HEK293 (cell line): ENCODE measurements at regions not wholly inside any gene's neighbourhood (a gene's known extent, or its start where the extent isn't known, plus 50 kb on each side); places are given as distances from the start of the nearest gene placed in this dataset.

Experiments
- CTCF ChIA-PET: fragments of 350-600 bp; formaldehyde crosslinking; extraction: SDS; loops from one replicate; lab custom pipeline; 2021; ENCODE audit warnings: antibody characterized with exemption; lab: Yijun Ruan, JAX
- POLR2A ChIA-PET: fragments of 300-600 bp; formaldehyde crosslinking; extraction: SDS; loops from one replicate; lab custom pipeline; 2020; ENCODE audit warnings: antibody characterized with exemption, inconsistent platforms; lab: Yijun Ruan, JAX
- H3K27ac ChIP-seq: fragments of 200-500 bp; sonication (Bioruptor generic); 2 replicates; pipeline ENCODE4 v1.5.1; 2014; ENCODE audit warnings: low read depth, low read length, control low read depth, inconsistent platforms; ENCODE audit errors: extremely low read depth
- H3K36me3 ChIP-seq, 2 experiments: fragments of 200-500 bp in 1 of 2; sonication (Bioruptor generic) in 1 of 2; 1 replicate in 1 of 2; 2 replicates in 1 of 2; pipeline ENCODE4 v1.5.1; 2014 to 2017; ENCODE audit warnings: inconsistent platforms in 2 of 2, low read length in 2 of 2; ENCODE audit not compliant: control insufficient read depth in 2 of 2, insufficient read depth in 1 of 2
- H3K4me1 ChIP-seq: fragments of 200-500 bp; sonication (Bioruptor generic); 2 replicates; pipeline ENCODE4 v1.5.1; 2014; ENCODE audit warnings: mild to moderate bottlenecking, low read length, inconsistent platforms; ENCODE audit not compliant: control insufficient read depth, insufficient read depth
- H3K4me3 ChIP-seq: 2 replicates; pipeline ENCODE4 v1.5.1; 2011; ENCODE audit warnings: low read depth, mild to moderate bottlenecking, control low read depth, low read length, moderate library complexity
- H3K9me3 ChIP-seq: fragments of 200-500 bp; sonication (Bioruptor generic); 2 replicates; pipeline ENCODE4 v1.5.1; 2014; ENCODE audit warnings: low read depth, low read length, inconsistent platforms; ENCODE audit not compliant: control insufficient read depth, insufficient read depth
- FEZF1 ChIP-seq: fragments of 450-650 bp; formaldehyde crosslinking; IDR thresholded peaks from 2 replicates; pipeline ENCODE4 v1.5.1; 2016; ENCODE audit warnings: missing biosample characterization, missing genetic modification characterization
- GLIS1 ChIP-seq: fragments of 450-650 bp; formaldehyde crosslinking; IDR thresholded peaks from 2 replicates; pipeline ENCODE4 v1.5.1; 2016; ENCODE audit warnings: missing biosample characterization, missing genetic modification characterization
- GLIS2 ChIP-seq: fragments of 450-650 bp; formaldehyde crosslinking; IDR thresholded peaks from 2 replicates; pipeline ENCODE4 v1.5.1; 2016; ENCODE audit warnings: missing biosample characterization, missing genetic modification characterization
- KLF7 ChIP-seq: fragments of 450-650 bp; formaldehyde crosslinking; IDR thresholded peaks from 2 replicates; pipeline ENCODE4 v1.5.1; 2016; ENCODE audit warnings: missing biosample characterization, missing genetic modification characterization, borderline replicate concordance
- ZBTB20 ChIP-seq: fragments of 450-650 bp; formaldehyde crosslinking; IDR thresholded peaks from 2 replicates; pipeline ENCODE4 v1.5.1; 2016; ENCODE audit warnings: missing biosample characterization, missing genetic modification characterization
- ZBTB21 ChIP-seq: fragments of 450-650 bp; formaldehyde crosslinking; IDR thresholded peaks from 2 replicates; pipeline ENCODE4 v1.5.1; 2017; ENCODE audit warnings: missing biosample characterization, missing genetic modification characterization
- ZFP69B ChIP-seq: fragments of 450-650 bp; formaldehyde crosslinking; IDR thresholded peaks from 2 replicates; pipeline ENCODE4 v1.5.1; 2016; ENCODE audit warnings: missing biosample characterization, missing genetic modification characterization
- ZNF211 ChIP-seq: fragments of 450-650 bp; formaldehyde crosslinking; IDR thresholded peaks from 2 replicates; pipeline ENCODE4 v1.5.1; 2016; ENCODE audit warnings: low read depth, missing biosample characterization, missing genetic modification characterization
- ZNF366 ChIP-seq: fragments of 450-650 bp; formaldehyde crosslinking; conservative IDR thresholded peaks from 2 replicates; pipeline ENCODE4 v1.5.1; 2016; ENCODE audit warnings: missing biosample characterization, missing genetic modification characterization
- ZNF394 ChIP-seq: fragments of 450-650 bp; formaldehyde crosslinking; IDR thresholded peaks from 2 replicates; pipeline ENCODE4 v1.5.1; 2016; ENCODE audit warnings: missing biosample characterization, missing genetic modification characterization, mild to moderate bottlenecking, moderate library complexity, borderline replicate concordance
- ZNF416 ChIP-seq: fragments of 450-650 bp; formaldehyde crosslinking; IDR thresholded peaks from 2 replicates; pipeline ENCODE4 v1.5.1; 2016; ENCODE audit warnings: missing biosample characterization, missing genetic modification characterization
- ZNF521 ChIP-seq: fragments of 450-650 bp; formaldehyde crosslinking; IDR thresholded peaks from 2 replicates; pipeline ENCODE4 v1.5.1; 2017; ENCODE audit warnings: missing biosample characterization, mild to moderate bottlenecking, missing genetic modification characterization
- ZNF544 ChIP-seq: fragments of 450-650 bp; formaldehyde crosslinking; IDR thresholded peaks from 2 replicates; pipeline ENCODE4 v1.5.0; 2017; ENCODE audit warnings: missing biosample characterization, missing genetic modification characterization
- ZNF555 ChIP-seq: fragments of 450-650 bp; formaldehyde crosslinking; conservative IDR thresholded peaks from 2 replicates; pipeline ENCODE4 v1.5.1; 2017; ENCODE audit warnings: missing biosample characterization, mild to moderate bottlenecking, missing genetic modification characterization, inconsistent platforms
- ZNF701 ChIP-seq: fragments of 450-650 bp; formaldehyde crosslinking; IDR thresholded peaks from 2 replicates; pipeline ENCODE4 v1.5.1; 2016; ENCODE audit warnings: missing biosample characterization, missing genetic modification characterization
- ZNF837 ChIP-seq: fragments of 450-650 bp; formaldehyde crosslinking; IDR thresholded peaks from 2 replicates; pipeline ENCODE4 v1.5.1; 2016; ENCODE audit warnings: missing biosample characterization, missing genetic modification characterization
- ZSCAN30 ChIP-seq: fragments of 450-650 bp; IDR thresholded peaks from 2 replicates; pipeline ENCODE4 v1.5.1; 2018; ENCODE audit warnings: missing biosample characterization, mild to moderate bottlenecking, missing genetic modification characterization, moderate library complexity
- ZXDB ChIP-seq: fragments of 450-650 bp; formaldehyde crosslinking; IDR thresholded peaks from 2 replicates; pipeline ENCODE4 v1.5.1; 2016; ENCODE audit warnings: missing biosample characterization, missing genetic modification characterization
- TF ChIP-seq, protein P1 (sequence below): IDR thresholded peaks from 2 replicates; pipeline ENCODE4 v1.6.1; 2011; ENCODE audit warnings: mild to moderate bottlenecking, low read depth, low read length, borderline replicate concordance
- TF ChIP-seq, protein P2 (sequence below): fragments of 450-650 bp; formaldehyde crosslinking; conservative IDR thresholded peaks from 2 replicates; pipeline ENCODE4 v1.5.1; 2016; ENCODE audit warnings: low read depth, missing biosample characterization, missing genetic modification characterization
- TF ChIP-seq, protein P3 (sequence below): fragments of 450-650 bp; formaldehyde crosslinking; IDR thresholded peaks from 2 replicates; pipeline ENCODE4 v1.5.1; 2016; ENCODE audit warnings: missing biosample characterization, missing genetic modification characterization
- TF ChIP-seq, protein P4 (sequence below): fragments of 450-650 bp; formaldehyde crosslinking; IDR thresholded peaks from 2 replicates; pipeline ENCODE4 v1.5.1; 2016; ENCODE audit warnings: missing biosample characterization, missing genetic modification characterization, low read depth
- TF ChIP-seq, protein P5 (sequence below): fragments of 450-650 bp; formaldehyde crosslinking; IDR thresholded peaks from 2 replicates; pipeline ENCODE4 v1.5.1; 2017; ENCODE audit warnings: missing biosample characterization, missing genetic modification characterization

DNA sequence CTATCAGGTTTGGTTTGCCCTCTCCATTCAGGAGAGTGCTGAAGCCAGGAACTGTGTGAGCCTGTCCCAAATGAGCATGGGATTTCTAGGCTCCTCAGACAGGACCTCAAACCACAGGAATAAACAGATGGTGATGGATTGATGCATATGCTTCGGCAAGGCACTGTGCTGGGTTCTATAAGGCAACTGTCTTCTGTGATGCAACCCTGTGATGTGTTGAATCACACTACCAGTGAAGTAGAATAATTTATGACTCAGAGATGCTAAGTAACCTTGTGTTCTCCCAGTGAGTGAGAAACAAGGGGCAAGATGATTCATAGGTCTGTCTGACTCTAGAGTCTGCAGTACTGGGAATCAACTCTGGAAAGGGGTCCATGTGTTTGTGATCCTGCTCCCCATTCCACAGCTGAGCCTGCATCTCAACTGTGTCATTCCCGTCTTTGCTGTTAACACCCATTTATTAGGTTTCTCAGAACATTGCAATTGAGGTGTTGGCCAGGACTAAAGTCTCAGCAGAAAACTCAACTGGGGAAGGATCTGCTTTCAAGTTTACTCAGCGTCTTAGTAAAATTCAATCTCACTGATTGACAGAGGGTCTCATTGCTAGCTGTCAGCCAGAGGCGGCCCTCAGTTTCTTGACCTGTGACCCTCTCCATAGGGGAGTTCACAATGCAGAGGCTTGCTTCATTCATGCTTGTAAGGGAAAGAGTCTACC, 510.1 kb upstream of the CFAP20DC start (continued):
- TF ChIP-seq, protein P1, sequence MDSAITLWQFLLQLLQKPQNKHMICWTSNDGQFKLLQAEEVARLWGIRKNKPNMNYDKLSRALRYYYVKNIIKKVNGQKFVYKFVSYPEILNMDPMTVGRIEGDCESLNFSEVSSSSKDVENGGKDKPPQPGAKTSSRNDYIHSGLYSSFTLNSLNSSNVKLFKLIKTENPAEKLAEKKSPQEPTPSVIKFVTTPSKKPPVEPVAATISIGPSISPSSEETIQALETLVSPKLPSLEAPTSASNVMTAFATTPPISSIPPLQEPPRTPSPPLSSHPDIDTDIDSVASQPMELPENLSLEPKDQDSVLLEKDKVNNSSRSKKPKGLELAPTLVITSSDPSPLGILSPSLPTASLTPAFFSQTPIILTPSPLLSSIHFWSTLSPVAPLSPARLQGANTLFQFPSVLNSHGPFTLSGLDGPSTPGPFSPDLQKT = no peak
- TF ChIP-seq ZNF211 (tag by site-specific recombination) = no peak
- TF ChIP-seq, protein P2, sequence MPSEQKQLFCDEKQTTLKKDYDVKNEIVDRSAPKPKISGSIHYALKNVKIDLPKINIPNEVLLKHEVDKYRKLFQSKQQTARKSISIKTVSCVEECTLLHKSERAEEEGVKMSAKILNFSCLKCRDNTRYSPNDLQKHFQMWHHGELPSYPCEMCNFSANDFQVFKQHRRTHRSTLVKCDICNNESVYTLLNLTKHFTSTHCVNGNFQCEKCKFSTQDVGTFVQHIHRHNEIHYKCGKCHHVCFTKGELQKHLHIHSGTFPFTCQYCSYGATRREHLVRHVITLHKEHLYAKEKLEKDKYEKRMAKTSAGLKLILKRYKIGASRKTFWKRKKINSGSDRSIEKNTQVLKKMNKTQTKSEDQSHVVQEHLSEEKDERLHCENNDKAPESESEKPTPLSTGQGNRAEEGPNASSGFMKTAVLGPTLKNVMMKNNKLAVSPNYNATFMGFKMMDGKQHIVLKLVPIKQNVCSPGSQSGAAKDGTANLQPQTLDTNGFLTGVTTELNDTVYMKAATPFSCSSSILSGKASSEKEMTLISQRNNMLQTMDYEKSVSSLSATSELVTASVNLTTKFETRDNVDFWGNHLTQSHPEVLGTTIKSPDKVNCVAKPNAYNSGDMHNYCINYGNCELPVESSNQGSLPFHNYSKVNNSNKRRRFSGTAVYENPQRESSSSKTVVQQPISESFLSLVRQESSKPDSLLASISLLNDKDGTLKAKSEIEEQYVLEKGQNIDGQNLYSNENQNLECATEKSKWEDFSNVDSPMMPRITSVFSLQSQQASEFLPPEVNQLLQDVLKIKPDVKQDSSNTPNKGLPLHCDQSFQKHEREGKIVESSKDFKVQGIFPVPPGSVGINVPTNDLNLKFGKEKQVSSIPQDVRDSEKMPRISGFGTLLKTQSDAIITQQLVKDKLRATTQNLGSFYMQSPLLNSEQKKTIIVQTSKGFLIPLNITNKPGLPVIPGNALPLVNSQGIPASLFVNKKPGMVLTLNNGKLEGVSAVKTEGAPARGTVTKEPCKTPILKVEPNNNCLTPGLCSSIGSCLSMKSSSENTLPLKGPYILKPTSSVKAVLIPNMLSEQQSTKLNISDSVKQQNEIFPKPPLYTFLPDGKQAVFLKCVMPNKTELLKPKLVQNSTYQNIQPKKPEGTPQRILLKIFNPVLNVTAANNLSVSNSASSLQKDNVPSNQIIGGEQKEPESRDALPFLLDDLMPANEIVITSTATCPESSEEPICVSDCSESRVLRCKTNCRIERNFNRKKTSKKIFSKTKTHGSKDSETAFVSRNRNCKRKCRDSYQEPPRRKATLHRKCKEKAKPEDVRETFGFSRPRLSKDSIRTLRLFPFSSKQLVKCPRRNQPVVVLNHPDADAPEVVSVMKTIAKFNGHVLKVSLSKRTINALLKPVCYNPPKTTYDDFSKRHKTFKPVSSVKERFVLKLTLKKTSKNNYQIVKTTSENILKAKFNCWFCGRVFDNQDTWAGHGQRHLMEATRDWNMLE (tag by site-specific recombination) = peak; percentile 60
- TF ChIP-seq ZXDB (tag by site-specific recombination) = no peak
- TF ChIP-seq ZNF366 = peak; percentile 28; the same call in 1 of the 2 replicates
- TF ChIP-seq ZFP69B (tag by site-specific recombination) = no peak
- TF ChIP-seq, protein P3, sequence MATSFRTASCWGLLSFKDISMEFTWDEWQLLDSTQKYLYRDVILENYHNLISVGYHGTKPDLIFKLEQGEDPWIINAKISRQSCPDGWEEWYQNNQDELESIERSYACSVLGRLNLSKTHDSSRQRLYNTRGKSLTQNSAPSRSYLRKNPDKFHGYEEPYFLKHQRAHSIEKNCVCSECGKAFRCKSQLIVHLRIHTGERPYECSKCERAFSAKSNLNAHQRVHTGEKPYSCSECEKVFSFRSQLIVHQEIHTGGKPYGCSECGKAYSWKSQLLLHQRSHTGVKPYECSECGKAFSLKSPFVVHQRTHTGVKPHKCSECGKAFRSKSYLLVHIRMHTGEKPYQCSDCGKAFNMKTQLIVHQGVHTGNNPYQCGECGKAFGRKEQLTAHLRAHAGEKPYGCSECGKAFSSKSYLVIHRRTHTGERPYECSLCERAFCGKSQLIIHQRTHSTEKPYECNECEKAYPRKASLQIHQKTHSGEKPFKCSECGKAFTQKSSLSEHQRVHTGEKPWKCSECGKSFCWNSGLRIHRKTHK (tag by site-specific recombination) = no peak
- TF ChIP-seq, protein P4, sequence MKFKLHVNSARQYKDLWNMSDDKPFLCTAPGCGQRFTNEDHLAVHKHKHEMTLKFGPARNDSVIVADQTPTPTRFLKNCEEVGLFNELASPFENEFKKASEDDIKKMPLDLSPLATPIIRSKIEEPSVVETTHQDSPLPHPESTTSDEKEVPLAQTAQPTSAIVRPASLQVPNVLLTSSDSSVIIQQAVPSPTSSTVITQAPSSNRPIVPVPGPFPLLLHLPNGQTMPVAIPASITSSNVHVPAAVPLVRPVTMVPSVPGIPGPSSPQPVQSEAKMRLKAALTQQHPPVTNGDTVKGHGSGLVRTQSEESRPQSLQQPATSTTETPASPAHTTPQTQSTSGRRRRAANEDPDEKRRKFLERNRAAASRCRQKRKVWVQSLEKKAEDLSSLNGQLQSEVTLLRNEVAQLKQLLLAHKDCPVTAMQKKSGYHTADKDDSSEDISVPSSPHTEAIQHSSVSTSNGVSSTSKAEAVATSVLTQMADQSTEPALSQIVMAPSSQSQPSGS (tag by site-specific recombination) = no peak
- no peak for TF ChIP-seq GLIS1 (tag by site-specific recombination)
- TF ChIP-seq ZNF521 (tag by site-specific recombination) = no peak
- no peak for TF ChIP-seq GLIS2 (tag by site-specific recombination)

DNA sequence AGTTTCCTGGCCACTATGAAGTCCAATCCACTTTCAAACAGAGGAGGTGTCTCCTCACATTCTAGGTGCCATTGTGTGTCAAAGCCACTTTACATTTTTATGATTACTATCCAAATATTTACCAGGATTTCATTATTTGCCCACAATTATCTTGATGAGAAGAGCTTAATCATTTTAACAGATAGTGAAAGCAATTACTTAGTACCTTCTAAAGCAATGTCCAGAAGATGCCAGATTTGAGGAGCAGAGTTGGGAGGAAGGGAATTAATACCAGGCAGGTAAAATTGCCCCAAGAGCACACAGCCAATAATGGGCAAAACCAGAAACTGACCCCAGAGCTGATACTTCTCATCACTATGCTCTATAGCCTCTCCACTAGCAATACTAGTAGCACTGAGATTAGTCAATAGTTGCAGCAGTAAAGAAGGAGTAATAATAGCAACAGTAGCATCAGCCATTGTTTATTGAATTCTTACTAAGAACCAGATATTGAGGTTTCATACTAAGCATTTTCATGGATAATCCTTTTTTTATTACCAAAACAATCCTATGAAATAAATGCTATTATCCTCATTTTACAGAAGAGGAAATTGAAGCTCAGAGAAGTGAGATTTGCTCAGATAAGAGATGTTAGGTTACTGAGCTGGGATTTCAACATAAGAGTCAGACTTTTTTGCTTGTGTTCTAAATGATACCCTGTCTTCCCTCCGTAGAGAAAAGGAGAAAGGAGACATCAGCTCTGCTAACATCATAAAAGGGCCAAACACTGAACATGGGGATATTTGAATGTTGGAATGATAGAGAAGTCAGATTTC, 509.3 kb upstream of the CFAP20DC start:
- 0 out of 2 replicates have a peak overlapping the region, but pooled peaks have one; percentile 16 for H3K27ac ChIP-seq
- no peaks in the 10 kb centered on the region for H3K36me3 ChIP-seq
- ChIA-PET CTCF (interaction anchor here (0.7 kb wide), 1 partner anchor 998 kb away, joined by 3 read pairs; no protein-coding TSS in a partner anchor), POLR2A (no interaction called here)
- H3K9me3 ChIP-seq = no peaks in the 10 kb centered on the region
- no peak overlapping the region for H3K4me3 ChIP-seq
- TF ChIP-seq ZNF416 = no peak
- no peak for TF ChIP-seq ZBTB20 (tag by site-specific recombination)
- no peak for TF ChIP-seq FEZF1 (tag by site-specific recombination)
- TF ChIP-seq ZBTB21 = no peak
- TF ChIP-seq ZSCAN30 = no peak
- TF ChIP-seq, protein P5, sequence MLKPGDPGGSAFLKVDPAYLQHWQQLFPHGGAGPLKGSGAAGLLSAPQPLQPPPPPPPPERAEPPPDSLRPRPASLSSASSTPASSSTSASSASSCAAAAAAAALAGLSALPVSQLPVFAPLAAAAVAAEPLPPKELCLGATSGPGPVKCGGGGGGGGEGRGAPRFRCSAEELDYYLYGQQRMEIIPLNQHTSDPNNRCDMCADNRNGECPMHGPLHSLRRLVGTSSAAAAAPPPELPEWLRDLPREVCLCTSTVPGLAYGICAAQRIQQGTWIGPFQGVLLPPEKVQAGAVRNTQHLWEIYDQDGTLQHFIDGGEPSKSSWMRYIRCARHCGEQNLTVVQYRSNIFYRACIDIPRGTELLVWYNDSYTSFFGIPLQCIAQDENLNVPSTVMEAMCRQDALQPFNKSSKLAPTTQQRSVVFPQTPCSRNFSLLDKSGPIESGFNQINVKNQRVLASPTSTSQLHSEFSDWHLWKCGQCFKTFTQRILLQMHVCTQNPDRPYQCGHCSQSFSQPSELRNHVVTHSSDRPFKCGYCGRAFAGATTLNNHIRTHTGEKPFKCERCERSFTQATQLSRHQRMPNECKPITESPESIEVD (tag by site-specific recombination) = no peak
- TF ChIP-seq KLF7 (tag by site-specific recombination) = no peak
- no peak for TF ChIP-seq ZNF701 (tag by site-specific recombination)
- TF ChIP-seq ZNF837 = no peak
- no peak for TF ChIP-seq ZNF394 (tag by site-specific recombination)
- TF ChIP-seq ZNF544 (tag by site-specific recombination) = no peak
- no peak for TF ChIP-seq ZNF555
- H3K4me1 ChIP-seq = no peaks in the 10 kb centered on the region
